GM19238 (cell line): ENCODE measurements at regions not wholly inside any gene's neighbourhood (a gene's known extent, or its start where the extent isn't known, plus 50 kb on each side); places are given as distances from the start of the nearest gene placed in this dataset.
"Not testable (repeated sequence)": the region's sequence is repeated elsewhere in the genome, so short reads cannot be mapped to it uniquely, and the experiment has no call there.

ENCODE experiments used
- DNase-seq: peaks from one replicate; pipeline ENCODE4 v3.0.0; 2011; ENCODE audit warnings: low spot score; ENCODE audit not compliant: insufficient read length

DNA sequence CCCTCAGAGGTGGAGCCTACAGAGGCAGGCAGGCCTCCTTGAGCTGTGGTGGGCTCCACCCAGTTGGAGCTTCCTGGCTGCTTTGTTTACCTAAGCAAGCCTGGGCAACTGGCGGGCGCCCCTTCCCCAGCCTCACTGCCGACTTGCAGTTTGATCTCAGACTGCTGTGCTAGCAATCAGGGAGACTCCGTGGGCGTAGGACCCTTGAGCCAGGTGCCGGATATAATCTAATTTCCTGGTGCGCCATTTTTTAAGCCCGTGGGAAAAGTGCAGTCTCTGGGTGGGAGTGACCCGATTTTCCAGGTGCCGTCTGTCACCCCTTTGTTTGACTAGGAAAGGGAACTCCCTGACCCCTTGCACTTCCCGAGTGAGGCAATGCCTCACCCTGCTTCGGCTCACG, 769.1 kb upstream of the SEMA6A start:
- not testable (repeated sequence) for DNase-seq

DNA sequence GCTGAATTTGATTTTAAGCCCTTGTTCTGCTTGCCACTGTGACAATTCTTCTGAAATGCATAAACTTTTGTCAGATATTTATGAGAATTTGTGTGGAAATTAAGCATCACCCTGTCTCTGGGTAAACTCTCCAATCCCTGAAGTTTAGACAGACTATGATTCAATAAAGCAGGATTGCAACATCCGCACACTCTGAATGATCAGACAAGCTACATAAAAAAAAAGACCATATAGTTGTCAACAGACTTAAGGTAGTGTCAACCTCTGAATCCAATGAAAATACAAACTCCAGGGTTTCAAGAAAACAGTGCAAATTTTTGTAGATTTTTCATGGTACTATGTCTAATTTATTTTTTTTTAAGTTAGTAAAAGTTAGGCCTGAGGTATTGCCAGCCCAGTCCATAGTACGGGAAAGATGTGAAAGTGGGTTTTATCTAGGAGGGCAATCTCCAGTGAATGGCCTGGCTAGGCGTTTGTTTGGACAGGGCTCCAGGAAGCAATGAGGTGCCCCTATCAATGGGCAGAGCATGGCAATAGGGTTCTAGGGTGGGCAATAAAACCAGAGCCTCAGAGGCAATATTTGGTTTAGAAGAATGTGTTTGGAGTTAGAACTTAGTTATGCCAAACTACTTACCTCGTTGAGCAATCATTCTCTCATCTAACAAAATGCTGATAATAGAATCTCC, 762.6 kb upstream of the SEMA6A start:
- no peak for DNase-seq

DNA sequence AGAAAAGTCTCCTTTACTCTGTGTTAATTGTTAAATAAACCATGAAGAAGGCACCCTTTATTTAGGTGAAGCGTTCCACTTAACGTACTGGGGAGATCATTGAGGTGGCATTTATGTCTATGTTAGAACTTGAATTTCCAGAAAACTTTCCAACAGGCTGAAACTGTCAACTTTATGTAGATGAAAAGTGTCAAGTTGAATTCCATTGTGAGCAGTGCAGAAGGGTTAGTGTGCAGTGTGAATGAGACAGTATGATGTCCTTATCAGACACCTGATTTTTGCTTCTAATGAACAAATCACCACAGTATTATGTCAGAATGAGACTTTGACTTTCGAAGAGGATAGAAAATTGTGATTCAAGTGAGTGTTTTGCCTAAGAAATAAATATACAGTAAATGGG, 761.6 kb upstream of the SEMA6A start:
- DNase-seq: no peak

DNA sequence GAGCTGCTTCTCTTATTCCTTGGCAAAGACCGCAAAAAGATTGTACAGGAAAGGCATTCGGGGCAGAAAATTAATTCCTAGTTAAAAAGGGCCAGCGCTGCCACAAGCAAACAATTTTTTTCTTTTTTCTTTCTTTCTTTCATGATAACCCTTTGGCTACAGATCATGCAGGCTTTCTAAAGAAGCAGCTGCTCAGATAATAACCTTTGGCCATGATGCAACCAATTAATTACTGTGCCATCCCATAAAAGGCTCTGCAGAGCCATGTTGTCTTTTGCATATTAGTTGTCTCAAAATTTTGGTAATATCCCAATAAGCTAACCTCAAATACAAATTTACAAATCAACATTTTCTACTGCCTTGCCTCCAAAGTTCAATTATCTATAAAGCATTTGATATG, 758.4 kb upstream of the SEMA6A start:
- DNase-seq: no peak

DNA sequence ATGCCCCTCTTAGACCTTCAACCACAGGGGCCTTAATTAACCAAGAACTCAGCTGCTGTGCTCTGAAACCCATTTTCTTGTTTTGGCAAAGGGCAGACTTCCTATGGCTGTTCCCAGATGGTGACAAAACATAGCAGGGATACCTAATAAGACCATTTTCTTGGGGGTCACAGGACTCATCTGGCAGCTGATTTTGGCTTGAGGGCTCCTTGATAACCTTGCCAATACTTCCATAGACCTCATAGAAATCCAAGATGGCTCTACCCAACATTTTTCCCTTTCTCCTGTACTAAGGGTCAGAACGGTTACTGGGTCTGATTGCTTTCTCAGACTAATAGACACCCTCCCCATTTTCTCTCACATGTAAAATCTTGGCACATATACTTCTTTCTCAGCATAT, 757.7 kb upstream of the SEMA6A start:
- no peak for DNase-seq

DNA sequence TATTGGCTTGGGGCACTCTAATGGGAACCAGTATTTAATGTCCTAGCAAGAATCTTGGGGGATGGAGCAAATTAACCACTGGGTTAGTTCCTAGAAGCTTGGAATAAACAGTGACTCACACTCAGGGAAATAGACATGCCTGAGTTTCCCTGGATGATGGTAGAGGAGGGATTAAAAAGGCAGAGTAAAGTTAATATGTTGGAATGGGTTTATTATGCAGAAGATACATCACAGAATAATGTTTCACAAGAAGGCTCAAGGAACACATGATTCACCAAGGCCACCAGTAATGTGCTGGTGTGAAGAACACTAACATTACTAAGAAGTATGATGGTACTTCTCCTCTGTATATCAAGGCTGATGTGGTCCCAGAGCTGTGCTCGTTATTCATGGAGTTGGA, 752.9 kb upstream of the SEMA6A start:
- DNase-seq: no peak

DNA sequence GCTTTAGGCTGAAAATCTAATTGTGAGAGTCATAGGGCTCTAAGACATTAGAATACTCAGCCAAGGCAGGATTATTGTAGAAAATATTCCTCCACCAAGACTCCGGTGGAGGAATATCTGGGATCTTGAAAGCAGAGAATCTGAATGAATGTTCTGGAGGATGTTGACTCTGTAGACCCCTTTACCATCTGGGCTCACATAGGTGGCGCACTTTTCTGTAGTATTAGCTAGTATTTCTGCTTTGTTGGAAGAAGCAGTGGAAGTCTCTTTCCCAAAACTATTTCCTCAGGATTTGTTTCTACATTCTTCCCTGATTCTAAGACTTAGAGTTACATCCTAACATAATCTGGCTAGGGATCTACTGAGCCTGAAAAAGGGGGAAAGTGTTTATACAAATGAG, 752.4 kb upstream of the SEMA6A start:
- DNase-seq: no peak

DNA sequence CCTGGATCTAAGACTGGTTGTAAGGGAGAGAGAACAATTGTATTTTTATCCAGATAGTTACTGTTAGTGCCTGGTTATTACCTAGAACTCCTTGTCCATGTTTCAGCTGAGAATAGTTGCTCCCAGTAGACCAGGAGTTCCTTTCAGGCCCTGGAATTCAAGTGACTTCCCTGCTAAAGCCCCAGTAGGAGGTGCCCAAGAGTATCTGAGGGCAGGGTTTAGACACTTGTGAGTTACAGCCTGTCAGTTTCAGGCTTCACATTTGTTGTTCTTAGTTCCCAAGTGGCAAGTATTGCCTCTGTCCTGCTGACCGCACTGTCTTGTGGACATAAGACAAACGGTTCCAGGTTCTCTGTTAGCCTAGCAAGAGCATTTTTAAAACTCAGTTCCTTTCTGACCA, 743.9 kb upstream of the SEMA6A start:
- no peak for DNase-seq

DNA sequence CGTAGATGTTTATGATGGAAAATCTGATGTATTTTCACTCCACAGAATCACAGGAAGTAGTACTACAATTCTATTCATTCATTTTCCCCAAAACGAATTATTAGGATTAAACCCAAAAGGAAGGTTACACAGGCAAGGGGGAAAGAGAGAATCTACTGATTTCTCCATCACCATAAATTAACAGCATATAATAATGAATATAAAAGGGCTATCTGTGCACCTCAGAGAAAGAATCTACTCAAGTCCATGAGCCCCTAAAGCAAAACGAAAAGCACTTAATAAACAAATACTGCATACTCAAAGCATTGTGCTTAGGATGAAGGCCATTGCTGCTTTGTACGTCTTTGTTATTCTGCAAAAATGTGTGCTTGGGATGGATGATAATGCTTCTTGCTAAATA, 740.5 kb upstream of the SEMA6A start:
- DNase-seq: no peak

DNA sequence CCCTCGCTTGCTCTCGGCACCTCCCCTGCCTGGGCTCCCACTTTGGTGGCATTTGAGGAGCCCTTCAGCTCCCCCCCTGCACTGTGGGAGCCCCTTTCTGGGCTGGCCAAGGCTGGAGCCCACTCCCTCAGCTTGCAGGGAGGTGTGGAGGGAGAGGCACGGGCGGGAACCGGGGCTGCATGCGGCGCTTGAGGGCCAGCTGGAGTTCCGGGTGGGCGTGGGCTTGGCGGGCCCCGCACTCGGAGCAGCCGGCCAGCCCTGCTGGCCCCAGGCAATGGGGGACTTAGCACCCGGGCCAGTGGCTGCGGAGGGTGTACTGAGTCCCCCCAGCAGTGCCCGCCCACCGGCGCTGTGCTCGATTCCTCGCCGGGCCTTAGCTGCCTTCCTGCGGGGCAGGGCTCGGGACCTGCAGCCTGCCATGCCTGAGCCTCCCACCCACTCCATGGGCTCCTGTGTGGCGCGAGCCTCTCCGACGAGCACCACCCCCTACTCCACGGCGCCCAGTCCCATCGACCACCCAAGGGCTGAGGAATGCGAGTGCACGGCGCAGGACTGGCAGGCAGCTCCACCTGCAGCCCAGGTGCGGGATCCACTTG, 730.0 kb upstream of the SEMA6A start:
- not testable (repeated sequence) for DNase-seq

DNA sequence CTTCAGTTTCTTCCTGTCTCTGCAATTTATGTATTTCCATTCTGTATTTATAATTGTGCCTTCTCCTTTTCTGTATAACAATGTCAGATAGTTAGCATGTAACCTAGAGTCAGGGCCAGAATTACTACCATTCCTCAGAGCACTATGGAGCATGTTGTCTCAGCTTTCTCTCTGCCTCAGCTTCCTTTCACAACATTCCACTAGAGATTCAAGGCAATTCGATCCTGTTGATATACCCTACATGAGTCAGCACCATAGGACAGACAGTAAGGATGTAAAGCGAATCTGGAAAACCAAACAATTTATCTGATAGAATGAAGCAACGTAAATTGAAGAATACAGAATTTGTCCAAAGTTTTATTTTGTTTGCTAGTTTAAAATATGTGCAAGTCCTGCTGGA, 728.3 kb upstream of the SEMA6A start:
- DNase-seq: no peak

DNA sequence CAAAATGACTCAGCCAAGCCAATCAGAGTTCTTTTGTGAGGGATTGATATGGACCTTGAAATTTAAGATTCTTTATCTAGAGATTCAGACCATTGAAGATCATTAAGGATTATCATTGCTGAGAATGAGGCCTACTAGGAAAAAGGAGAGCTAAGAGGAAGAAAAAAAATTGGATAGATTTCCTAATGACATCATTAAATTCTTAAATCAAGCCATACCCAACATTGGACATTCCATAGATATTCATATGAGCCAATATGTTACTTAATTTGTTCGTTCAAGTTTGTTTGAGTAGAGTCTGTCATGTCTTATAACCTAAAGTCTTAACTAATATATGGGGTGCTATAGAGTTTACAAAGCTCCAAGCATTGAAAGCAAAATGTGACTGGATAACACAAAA, 727.9 kb upstream of the SEMA6A start:
- DNase-seq: no peak

DNA sequence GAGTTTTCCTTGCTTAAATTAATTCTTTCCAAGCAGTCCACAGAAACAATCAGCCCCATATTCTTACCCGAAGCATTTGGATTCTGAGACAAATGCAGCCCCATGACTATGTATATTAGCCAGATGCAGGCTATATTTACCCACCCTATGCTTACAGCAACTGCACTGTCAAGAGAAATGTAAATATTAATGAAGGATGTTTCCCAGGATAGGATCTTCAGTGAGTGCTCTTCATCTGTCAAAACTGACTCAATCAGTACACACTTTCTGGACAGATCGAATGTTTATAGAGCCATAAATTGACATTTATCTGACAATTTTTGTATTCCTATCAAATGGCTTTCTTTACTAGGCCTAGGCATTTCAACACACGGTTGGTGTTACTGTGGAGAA, 725.3 kb upstream of the SEMA6A start:
- DNase-seq: no peak

DNA sequence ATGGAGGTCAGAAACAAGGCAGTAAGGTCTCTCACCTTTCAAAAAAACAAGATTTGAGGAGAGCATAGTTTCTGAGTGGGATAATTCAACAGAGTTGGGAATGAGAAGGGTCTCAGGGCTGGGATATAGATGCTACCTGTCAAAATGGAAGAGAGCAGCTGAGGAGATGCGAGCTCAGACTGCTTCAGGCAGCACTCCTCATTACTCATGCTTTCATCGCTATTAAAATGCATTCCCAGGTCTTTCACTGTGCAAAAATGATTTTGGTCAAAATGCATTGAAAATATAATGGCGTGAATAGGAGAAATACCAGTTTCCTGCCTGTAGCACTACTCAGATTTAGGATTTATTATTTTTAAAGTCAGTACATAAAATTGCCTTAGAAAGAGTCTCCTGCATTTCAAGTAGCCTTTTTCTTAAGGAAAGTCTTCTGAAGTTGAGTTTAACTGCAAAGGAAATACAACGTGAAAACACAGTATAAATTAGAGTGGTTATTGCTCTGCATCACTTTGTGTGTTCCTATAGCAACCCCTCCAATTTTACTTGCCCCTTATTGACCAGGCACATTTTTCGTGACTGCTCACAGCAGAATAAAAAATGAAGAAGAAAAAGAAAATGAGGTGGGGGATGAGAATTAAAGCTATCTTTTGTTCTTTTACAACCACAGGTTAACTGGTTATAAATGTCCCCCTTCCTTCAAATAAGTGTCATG, 724.8 kb upstream of the SEMA6A start:
- DNase-seq: no peak

DNA sequence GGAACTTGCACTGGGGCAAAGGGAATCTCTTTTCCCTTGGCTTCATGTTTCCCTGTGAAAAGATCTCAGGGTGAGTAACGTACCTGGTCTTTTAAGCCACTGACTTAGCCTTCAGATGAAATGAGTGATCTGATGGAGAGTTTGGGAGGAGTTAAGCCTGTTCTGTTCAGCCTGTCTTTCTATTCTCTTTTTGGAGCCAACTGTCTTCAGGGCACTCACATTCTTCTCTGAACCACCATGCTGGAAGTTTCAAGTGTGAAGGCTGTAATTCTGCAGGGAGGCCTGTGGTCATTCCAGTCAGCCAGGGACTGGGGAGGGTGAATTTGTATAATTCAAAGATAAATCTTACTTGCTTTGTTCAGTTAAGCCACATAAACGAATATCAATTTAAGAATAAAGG, 722.2 kb upstream of the SEMA6A start:
- no peak for DNase-seq

DNA sequence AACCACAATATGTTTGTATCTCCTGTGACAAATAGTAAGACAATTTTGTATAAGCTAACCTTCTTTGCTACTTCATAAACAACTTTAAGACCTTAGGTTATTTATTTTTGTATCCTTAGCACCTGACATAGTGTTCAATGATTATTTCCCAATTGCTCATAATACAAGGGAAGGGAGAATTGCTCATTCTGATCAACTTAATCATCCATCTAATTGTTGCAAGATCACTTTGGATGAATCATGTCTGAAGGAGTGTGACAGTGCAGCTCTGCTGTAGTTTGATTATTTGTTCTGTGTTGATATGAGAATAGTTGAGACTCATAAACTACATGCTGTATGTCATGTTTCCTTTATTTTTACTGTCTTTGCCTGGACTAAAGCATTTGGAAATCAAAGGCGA, 721.3 kb upstream of the SEMA6A start:
- DNase-seq: no peak

DNA sequence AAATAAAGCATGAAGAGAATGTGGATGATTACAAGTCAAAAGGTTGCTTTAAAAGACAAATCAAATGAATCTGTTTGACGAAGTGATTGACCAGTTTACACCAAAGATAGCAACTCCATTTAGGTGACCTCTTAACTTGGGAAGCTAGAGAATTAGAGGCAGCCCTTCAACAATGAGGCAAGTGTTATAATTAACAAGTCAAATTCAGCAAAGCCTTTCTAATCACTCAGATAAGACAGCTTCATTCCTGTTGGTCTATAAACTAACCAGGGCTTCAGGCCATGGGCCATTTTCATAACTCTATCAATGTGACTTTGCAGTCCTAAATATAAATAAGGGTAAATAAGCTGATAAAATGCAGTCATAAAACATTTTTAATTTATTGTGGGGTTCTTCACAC, 712.2 kb upstream of the SEMA6A start:
- no peak for DNase-seq

DNA sequence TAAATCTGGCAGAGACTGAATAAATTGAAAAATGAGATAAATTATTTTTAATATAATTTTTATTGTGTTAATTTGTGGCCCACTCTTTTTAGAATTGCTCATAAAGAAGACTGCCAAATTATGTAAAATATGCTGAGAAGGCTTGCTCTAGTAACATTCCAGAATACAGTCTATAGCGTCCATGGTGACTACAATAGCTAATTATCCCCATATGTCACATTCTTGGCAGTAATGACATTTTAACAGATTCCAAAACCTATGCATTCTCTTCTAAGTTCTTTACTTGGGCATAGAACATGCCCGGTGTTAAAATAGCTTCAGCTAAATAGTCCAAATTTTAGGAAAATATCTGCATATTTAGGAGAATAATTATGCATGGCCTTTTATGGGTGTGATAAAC, 697.0 kb upstream of the SEMA6A start:
- no peak for DNase-seq

DNA sequence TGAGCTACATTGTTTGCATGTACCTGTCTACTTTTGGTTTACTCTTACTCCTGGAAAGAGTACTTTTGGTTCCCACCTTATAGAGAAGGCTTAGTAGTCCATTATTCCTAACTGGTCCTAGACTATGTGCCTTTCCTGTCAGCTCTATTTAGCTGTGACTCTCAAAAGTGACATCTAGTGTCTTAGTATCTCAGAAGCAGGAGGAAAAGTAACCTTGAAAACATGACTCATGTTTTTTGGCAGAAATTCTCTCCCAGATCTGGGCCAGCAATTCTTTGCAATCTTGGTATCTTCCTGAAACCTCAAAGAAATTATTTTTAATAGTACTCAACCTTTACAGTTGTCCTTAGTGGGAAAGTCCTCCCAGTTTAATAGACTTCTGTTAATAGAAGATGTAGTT, 691.7 kb upstream of the SEMA6A start:
- DNase-seq: no peak

DNA sequence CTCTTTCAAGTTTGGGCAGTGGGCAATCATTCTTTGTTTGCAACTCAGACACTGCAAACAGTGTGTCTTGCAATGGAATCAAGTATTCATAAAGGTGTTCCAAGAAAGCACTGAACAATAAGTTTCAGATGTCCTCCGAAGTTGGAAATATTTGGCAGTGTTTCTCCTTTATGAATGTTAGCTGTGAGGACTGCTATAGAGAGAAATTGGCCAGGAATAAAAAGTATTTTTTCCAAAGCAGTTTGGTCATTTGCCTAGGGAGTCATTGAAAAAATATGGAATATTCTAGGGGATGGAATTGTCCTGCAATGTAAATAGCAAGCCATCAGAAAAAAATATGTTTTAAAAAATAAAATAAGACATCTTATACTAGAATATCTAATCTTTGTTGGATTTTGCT, 688.6 kb upstream of the SEMA6A start:
- no peak for DNase-seq

DNA sequence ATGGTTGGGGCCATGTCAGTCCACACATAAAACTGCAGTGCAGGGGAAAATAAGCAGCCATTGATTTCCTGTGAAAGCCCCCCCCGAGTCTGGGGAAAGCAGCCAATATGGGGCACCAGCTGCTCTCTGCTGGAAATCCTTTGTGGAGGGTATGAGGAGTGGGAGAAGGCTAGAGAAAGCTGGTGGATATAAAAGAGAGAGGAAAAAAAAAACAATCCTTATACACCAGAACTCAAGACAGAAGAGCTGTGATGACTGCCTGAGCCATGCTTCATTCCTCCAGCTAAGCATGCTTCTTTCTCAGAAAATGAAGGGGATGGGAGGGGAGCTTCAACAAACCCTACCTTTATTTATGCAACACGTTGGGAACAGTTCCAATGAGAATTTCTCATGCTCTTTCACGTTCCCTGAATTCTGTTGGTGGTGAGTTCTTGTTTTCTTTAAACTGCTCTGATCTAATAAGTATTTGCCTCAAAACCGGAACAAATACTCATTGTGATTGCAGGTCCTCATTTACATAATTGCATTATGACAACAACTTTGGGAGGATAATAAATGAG, 688.0 kb upstream of the SEMA6A start:
- DNase-seq: no peak

DNA sequence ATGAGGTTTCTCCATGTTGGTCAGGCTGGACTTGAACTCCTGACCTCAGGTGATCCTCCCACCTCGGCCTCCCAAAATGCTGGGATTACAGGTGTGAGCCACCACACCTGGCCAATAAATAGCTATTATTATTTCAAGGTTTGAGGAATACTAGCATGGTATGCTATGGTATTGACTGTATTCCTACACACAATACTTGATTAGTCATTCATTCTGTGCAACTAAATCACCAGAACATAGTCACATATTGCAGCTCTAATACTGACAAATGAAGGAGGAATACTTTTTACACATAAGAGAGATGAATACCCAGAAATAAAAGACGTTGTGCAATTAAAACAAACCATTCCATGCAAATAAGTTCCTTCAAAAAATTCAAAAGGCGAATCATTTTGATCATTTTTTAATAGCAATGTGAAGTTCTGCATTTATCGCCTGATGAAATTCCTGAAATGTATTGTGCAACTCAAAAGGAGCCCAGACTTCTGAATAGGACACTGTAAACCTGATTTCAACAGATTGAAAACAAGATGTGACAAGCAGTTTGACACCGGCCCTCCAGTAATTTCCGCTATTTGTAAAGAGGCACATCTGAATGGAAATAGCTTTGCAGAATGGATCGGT, 687.4 kb upstream of the SEMA6A start:
- DNase-seq: no peak
